GM19395 (cell line): ENCODE measurements at regions not wholly inside any gene's neighbourhood (a gene's known extent, or its start where the extent isn't known, plus 50 kb on each side); places are given as distances from the start of the nearest gene placed in this dataset.
A peak's percentile ranks its signal among the peaks of the same experiment; 100 is the strongest.

Experiments used
- ATAC-seq: cut with Tn5 transposase; IDR thresholded peaks from one replicate; pipeline ENCODE4 v1.9.1; 2021; ENCODE audit warnings: mild to moderate bottlenecking, moderate library complexity; ENCODE audit not compliant: unreplicated experiment

GRCh38 chr2:189267925-189268579 lies 88.5 kb upstream of the COL5A2 start:
- no peak for ATAC-seq

- ATAC-seq = no peak
These were observed 89.2 kb upstream of the COL5A2 start for GRCh38 chr2:189268763-189269162.

DNA sequence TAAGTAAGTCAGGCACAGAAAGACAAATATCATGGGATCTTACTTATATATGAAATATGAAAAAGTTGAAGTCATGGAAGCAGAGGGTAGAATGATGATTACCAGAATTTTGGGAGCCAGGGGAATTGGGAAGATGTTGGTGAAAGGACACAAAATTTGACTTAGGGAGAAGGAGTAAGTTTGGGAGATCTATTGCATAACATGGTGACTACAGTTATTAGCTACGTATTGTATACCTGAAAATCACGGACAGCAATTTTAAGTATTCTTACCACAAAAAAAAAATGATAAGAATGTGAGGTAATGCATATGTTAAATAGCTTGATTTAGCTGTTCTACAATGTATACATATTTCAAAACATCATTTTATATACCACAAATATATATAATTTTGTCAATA lies 94.2 kb upstream of the COL5A2 start:
- no peak for ATAC-seq

DNA sequence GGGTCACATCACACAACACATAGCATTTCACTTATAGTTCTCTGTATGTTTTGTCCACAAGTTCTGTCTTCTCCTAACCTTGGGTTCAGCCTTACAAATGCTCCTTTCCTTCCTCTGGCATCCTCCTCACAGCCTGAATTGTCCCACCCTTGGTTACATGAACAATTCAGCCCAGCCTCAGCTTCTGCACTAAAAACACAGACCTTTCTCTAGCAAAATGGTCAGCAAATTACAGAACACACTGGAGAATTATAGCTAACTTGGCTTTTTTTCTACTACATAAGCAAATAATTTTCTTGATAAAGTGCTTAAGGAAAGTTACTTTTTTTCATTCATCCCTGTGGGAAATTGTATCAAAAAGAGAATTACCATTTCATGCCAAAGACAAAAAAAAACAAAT lies 94.8 kb upstream of the COL5A2 start:
- ATAC-seq = no peak

- no peak for ATAC-seq
These were observed 96.7 kb upstream of the COL5A2 start for GRCh38 chr2:189276277-189276676.

DNA sequence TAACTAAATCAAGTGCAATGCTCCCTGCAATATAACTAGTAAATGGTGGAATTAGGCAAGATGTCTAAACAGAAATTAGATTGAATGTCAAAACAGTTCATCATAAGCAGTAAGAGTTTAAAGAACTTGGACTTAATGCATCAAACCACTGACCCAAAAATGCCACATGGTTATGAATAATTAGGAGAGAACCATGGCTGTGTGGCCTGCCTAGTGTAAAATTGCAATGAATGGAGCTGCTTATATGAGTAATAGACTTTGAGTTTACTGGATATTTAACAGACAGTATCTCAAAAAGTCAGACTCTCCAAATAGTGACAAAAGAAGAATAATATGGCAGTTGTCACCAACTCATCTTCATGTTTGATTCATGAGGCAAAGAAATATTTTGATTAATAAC lies 101.6 kb upstream of the COL5A2 start:
- no peak for ATAC-seq

DNA sequence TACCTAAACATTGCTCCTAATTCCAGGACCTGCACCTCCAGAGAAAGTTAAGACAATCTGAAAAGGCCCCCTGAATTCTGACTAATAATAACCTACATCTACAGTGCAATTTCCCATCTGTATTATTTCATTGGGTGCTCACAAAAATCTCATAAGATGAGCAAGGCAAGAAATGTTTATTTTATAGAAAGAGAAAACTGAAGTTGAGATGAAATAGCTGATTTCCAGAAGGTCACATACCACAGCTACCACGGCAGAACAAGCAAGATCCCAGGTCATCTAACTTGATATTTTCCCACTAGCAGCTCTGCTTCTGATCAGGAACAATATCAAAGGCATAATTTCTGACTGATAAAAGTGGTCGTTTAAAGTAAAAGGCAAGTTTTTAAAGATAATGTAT lies 105.8 kb upstream of the COL5A2 start:
- no peak for ATAC-seq

DNA sequence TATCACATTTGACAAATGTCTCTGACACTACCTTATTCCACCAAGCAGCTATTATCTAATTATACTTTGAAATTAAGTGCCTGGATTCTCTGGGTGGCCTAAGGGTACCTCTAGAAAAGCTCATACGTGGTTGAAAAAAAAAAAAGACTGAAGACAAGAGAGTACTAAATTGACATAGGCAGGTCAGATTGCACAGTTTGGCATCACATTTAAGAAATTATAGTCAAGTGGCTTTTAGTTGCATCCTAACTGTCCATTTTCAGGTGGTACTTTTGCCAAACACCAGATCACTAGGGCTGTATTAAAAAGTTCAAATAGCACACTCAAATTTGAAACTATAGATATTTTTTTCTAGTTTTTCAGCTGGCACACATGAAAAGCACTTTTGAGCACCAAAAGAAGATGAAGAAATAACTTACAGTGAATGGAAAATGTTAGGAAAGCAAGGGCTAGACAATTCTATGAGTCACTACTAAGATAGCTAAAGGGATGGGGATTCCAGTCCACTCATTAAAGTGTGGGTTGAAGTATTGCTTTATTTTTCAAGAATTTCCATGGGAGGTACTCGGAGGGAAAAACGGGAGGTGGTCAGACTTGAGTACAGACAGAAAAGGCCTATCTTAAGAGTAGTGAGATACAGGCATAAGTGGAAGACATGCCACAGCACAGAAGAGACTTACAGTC lies 106.5 kb upstream of the COL5A2 start:
- ATAC-seq = no peak

DNA sequence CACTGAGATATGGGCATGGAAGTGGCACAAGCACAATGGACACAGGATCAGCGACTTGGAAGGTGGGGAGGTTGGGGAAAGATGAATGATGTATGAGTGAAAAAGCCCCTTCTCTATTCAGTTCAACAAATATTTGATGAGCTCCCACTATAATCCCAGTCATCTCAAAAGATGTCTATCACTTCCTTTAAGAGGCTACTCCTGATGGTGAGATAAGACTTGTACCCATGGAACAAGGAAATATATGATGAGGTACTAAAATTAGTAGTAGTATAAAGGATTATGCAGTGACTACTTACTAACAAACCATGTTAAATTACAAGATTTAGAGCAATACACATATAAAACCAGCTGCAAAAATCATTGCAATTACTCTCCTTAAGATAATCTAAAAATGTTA lies 107.8 kb upstream of the COL5A2 start:
- ATAC-seq = no peak

DNA sequence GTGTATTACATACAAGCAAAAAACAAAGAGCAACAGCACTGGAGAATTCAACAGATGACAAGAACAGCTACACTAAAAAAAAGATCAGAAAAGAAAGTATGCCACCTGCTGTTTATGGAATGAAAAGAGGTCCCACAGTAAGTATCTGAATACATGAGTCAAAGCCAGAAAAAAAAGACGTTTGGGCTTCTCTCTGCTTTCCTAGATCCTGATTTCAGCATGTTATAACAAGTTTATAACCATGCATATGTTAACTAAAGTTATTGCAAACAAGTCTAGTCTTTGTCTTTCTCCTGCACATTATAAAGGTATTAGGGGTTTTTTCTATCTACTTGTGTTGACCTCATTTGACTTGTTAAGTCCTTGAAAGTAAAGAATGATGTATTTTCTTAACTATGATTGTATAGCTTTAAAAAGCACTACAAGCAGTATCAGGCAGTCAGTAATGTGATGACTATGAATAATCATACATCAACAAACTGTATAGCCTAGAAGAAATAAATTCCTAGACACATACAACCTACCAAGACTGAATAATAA lies 108.5 kb upstream of the COL5A2 start:
- peak; percentile 77 for ATAC-seq

GRCh38 chr2:189291460-189291859 lies 111.9 kb upstream of the COL5A2 start:
- no peak for ATAC-seq

- ATAC-seq = no peak
These were observed 113.6 kb upstream of the COL5A2 start for GRCh38 chr2:189293164-189293563.

GRCh38 chr2:189297446-189297845 lies 117.9 kb upstream of the COL5A2 start:
- no peak for ATAC-seq

DNA sequence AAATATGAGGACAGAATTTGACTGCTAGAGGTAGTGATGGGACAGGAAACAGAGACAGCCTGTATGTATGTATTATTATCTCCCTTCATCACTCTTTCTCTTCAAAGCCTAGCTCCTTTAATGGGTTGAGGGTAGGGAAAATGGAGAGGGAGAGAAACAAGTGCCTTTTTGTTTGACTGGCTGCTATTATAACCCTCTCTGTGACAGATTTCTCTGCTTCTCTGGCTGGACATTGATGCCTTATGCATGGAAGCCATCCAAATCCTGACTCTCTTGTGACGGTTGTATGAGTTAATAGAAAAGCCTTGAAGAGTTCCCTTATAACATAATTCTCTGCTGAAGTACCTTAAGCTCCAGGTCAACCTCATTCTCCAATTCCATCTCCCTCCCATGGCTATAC lies 118.5 kb upstream of the COL5A2 start:
- no peak for ATAC-seq

- no peak for ATAC-seq
These were observed 118.9 kb upstream of the COL5A2 start for GRCh38 chr2:189298481-189298880.

- ATAC-seq = no peak
These were observed 120.4 kb upstream of the COL5A2 start for GRCh38 chr2:189299974-189300373.

GRCh38 chr2:189300916-189301315 lies 121.4 kb upstream of the COL5A2 start:
- no peak for ATAC-seq

- no peak for ATAC-seq
These were observed 122.8 kb upstream of the COL5A2 start for GRCh38 chr2:189302274-189302948.

- no peak for ATAC-seq
These were observed 124.8 kb upstream of the COL5A2 start for GRCh38 chr2:189304360-189304759.

GRCh38 chr2:189305291-189305943 lies 125.9 kb upstream of the COL5A2 start:
- no peak for ATAC-seq

GRCh38 chr2:189306525-189306924 lies 127.0 kb upstream of the COL5A2 start:
- ATAC-seq = no peak
